ENCODE measurements at regions not wholly inside any gene's neighbourhood (a gene's known extent, or its start where the extent isn't known, plus 50 kb on each side); places are given as distances from the start of the nearest gene placed in this dataset.

DNA sequence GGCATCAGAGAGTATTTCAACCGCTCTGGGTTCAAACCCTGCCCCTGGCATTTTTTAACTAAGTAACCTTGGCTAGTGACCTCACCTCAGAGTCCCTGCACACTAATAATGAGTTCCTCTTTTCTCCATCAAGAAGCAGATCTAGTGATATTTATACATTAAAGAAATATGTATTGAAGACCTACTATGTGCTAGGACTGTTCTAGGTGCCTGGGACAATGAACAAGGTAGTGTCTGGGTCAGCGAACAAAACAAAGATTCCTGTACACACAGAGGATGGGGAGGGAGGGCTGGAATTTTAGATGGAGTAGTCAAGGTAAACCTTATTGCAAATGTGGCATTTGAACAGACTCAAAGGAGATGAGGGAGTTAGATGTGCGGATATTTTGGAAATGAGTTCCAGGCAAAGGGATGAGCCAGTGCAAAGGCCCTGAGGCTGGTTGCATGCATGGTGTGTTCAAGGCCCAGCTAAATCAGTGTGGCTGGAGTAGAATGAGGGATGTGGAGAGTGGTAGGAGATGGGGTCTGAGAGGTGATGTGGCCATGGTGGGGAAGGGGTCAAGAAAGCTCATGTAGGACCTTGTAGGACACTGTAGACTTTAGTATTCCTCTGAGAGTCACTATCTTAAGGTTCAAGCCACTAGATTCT, 57.6 kb upstream of the FZD7 start:
- no peak overlapping the region for H2AFZ ChIP-seq
- H3K36me3 ChIP-seq (replicated peaks; ENCODE audit: insufficient read depth, low read depth), result no peaks in the 10 kb centered on the region
- no peaks in the 10 kb centered on the region for H3K79me2 ChIP-seq
- H3K27ac ChIP-seq, result no peak overlapping the region
- H3K4me1 ChIP-seq (ENCODE audit: insufficient read depth), result peaks cover 33% of the 10 kb centered on the region
- no peaks in the 10 kb centered on the region for H3K9me3 ChIP-seq (ENCODE audit: low read depth)
- TF ChIP-seq, protein P1, sequence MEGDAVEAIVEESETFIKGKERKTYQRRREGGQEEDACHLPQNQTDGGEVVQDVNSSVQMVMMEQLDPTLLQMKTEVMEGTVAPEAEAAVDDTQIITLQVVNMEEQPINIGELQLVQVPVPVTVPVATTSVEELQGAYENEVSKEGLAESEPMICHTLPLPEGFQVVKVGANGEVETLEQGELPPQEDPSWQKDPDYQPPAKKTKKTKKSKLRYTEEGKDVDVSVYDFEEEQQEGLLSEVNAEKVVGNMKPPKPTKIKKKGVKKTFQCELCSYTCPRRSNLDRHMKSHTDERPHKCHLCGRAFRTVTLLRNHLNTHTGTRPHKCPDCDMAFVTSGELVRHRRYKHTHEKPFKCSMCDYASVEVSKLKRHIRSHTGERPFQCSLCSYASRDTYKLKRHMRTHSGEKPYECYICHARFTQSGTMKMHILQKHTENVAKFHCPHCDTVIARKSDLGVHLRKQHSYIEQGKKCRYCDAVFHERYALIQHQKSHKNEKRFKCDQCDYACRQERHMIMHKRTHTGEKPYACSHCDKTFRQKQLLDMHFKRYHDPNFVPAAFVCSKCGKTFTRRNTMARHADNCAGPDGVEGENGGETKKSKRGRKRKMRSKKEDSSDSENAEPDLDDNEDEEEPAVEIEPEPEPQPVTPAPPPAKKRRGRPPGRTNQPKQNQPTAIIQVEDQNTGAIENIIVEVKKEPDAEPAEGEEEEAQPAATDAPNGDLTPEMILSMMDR (IDR thresholded peaks at IDR 0.05; ENCODE audit: poor library complexity), result no peak
- TF ChIP-seq EZH2 (IDR thresholded peaks at IDR 0.05; ENCODE audit: borderline replicate concordance) (no peak), EZH2phosphoT487 (IDR thresholded peaks at IDR 0.05; ENCODE audit: low read depth, severe bottlenecking, unreplicated experiment) (no peak)
- no peaks in the 10 kb centered on the region for H3K27me3 ChIP-seq
- H3K9me2 ChIP-seq (replicated peaks; ENCODE audit: insufficient read depth), result no peaks in the 10 kb centered on the region
- no peak overlapping the region for H3K4me2 ChIP-seq
- H3K4me3 ChIP-seq, result no peak overlapping the region
- no peaks in the 10 kb centered on the region for H4K20me1 ChIP-seq (ENCODE audit: insufficient read depth, poor library complexity, severe bottlenecking)
- no peak for DNase-seq (ENCODE audit: low spot score)
- 94% methylated on average over 3 of the region's 3 CpGs for WGBS (ENCODE audit: low lambda C conversion rate, missing lambda C conversion rate)

DNA sequence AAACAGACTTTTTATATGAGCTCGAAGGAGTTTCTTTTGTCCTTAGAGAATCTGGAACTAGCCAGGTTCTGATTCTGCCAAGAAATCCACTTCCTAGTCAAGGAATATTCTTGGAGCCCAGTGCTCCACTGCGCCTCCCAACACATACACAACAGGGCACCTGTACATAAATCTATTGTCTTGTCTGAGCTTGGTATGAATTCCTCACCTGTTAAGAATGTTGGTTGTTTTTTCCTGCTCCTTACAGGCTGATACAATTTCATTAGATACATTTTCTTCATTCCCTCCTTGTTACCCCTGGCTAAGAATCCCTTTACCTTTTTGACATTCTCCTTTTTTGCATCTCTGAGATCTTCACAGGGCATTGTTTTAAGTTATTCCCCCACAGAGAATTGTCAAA, 56.0 kb upstream of the FZD7 start:
- Histone ChIP-seq H3K4me3 (no peak overlapping the region), H3K27me3 (no peaks in the 10 kb centered on the region)
- 58% methylated on average over 2 of the region's 2 CpGs for WGBS (ENCODE audit: low lambda C conversion rate, missing lambda C conversion rate)

GRCh38 chr2:201978333-201978732, 55.3 kb upstream of the FZD7 start:
- Histone ChIP-seq H3K9me3 (ENCODE audit: low read depth) (no peaks in the 10 kb centered on the region), H3K36me3 (replicated peaks; ENCODE audit: insufficient read depth, low read depth) (no peaks in the 10 kb centered on the region), H3K27me3 (no peaks in the 10 kb centered on the region), H3K4me2 (no peak overlapping the region), H4K20me1 (ENCODE audit: insufficient read depth, poor library complexity, severe bottlenecking) (no peaks in the 10 kb centered on the region), H3K9me2 (replicated peaks; ENCODE audit: insufficient read depth) (no peaks in the 10 kb centered on the region), H3K4me3 (no peak overlapping the region), H3K4me1 (ENCODE audit: insufficient read depth) (peaks cover 21% of the 10 kb centered on the region), H3K79me2 (no peaks in the 10 kb centered on the region), H2AFZ (no peak overlapping the region), H3K27ac (no peak overlapping the region)
- WGBS (ENCODE audit: low lambda C conversion rate, missing lambda C conversion rate), result 83% methylated on average over 4 of the region's 4 CpGs
- TF ChIP-seq EZH2 (IDR thresholded peaks at IDR 0.05; ENCODE audit: borderline replicate concordance) (no peak), EZH2phosphoT487 (IDR thresholded peaks at IDR 0.05; ENCODE audit: low read depth, severe bottlenecking, unreplicated experiment) (no peak)
- TF ChIP-seq, protein P1 (IDR thresholded peaks at IDR 0.05; ENCODE audit: poor library complexity), result no peak
- DNase-seq (ENCODE audit: low spot score), result no peak

More for the DNA sequence above, 56.0 kb upstream of the FZD7 start:
- Histone ChIP-seq H3K9me3 (ENCODE audit: low read depth) (no peaks in the 10 kb centered on the region), H3K27ac (no peak overlapping the region), H3K4me1 (ENCODE audit: insufficient read depth) (peaks cover 21% of the 10 kb centered on the region), H3K9me2 (replicated peaks; ENCODE audit: insufficient read depth) (no peaks in the 10 kb centered on the region), H3K36me3 (replicated peaks; ENCODE audit: insufficient read depth, low read depth) (no peaks in the 10 kb centered on the region), H3K4me2 (no peak overlapping the region), H3K79me2 (no peaks in the 10 kb centered on the region), H4K20me1 (ENCODE audit: insufficient read depth, poor library complexity, severe bottlenecking) (no peaks in the 10 kb centered on the region), H2AFZ (no peak overlapping the region)
- TF ChIP-seq EZH2phosphoT487 (IDR thresholded peaks at IDR 0.05; ENCODE audit: low read depth, severe bottlenecking, unreplicated experiment) (no peak), EZH2 (IDR thresholded peaks at IDR 0.05; ENCODE audit: borderline replicate concordance) (no peak)
- TF ChIP-seq, protein P1 (IDR thresholded peaks at IDR 0.05; ENCODE audit: poor library complexity), result no peak
- no peak for DNase-seq (ENCODE audit: low spot score)

All from hepatocyte (in vitro differentiated cells).